ENCODE measurements at regions not wholly inside any gene's neighbourhood (a gene's known extent, or its start where the extent isn't known, plus 50 kb on each side); places are given as distances from the start of the nearest gene placed in this dataset.
"Not testable (repeated sequence)": the region's sequence is repeated elsewhere in the genome, so short reads cannot be mapped to it uniquely, and the experiment has no call there.

DNA sequence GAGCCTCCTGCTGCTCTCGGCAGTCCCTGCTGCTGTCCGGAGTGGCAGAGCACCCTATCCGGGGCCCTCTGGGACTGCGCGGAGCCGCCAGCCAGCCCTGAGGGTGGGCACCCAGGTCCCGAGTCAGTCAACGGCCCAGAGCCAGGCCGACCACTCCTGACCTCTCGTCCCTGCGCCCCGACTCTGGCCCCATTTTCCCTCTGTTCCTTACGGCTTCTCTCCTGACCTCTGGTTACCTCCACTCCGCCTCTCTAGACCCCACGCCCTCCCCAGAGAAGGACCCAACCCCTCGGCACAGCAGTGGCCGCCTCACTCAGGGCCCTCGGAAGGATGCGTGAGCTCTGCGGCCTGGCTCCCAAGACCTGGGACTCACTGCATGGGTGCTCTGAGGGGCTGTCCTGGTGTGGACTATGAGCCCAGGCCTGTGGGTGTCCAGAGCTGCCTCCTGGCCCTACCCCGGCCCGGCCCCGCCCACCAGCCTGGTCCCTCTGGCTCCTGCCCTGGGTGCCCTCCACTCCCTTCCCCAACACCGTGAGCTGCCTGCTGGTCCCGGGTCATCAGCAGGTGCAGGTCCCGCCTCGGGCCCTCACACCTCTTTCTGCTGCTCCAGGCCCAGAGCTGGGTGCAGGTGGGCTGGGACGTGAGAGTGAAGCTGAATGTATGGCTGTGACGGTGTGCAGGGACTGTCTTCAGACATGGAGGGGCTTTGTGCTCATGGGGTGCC, 71.8 kb downstream of the TMEM121 start:
- H3K4me3 ChIP-seq; H3K36me3 ChIP-seq; intact Hi-C loops (cut with DNase I); H3K27me3 ChIP-seq; H3K9me3 ChIP-seq; H3K27ac ChIP-seq; H3K4me1 ChIP-seq: not testable (repeated sequence)
- peak in 1 of 4 donors; percentile 8 for ATAC-seq
- peak in 1 of 5 donors; percentile 46 for DNase-seq
- WGBS, 4 donors, result 91 to 96% (median 91%) methylated on average over 17 to 28 of the region's 29 CpGs

GRCh38 chr14:105598925-105599586, 72.7 kb downstream of the TMEM121 start:
- H3K27ac ChIP-seq; H3K4me1 ChIP-seq; H3K27me3 ChIP-seq; H3K9me3 ChIP-seq; ATAC-seq; H3K36me3 ChIP-seq; intact Hi-C loops (cut with DNase I); H3K4me3 ChIP-seq: not testable (repeated sequence)
- peak in 1 of 5 donors; percentile 60 for DNase-seq
- WGBS, 4 donors, result 81 to 87% (median 82%) methylated on average over 17 to 24 of the region's 26 CpGs

DNA sequence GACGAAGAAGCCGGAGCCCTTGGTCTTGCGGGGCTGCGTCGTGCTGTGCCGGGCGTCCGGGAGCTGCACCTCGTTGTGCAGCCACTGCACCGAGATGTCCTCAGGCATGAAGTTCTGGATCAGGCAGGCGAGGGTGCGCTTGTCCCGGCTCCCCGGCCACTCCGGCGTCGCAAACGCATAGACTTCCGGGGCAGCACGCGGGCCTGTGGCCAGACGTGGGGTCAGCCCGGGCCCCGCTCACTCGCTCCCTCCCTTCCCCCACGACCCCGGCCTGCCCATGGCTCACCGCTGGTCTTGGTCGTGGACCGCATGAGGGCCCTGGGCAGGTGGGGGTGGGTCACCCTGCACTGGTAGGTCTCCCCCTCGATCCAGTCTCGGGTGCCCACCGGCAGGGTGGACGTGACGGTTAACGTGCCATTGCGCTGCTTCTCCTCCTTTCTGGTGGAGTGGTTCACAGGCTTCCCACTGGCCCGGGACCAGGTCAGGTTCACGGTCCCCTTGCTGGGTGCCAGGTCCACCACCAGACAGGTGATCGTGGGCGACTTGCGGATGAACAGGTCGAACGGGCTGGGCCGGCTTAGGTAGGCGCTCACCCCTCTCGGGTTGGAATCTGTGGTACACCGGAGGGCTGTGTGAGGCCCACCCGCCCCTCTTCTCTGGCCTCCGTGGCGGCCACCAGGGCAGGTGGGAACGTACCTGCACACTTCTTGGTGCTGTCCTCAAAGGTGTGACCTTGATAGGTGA, 74.0 kb downstream of the TMEM121 start:
- intact Hi-C loops (cut with DNase I); H3K36me3 ChIP-seq; H3K4me3 ChIP-seq; H3K27ac ChIP-seq; H3K9me3 ChIP-seq; H3K4me1 ChIP-seq; ATAC-seq; H3K27me3 ChIP-seq: not testable (repeated sequence)
- WGBS, 4 donors, result 89 to 94% (median 90%) methylated on average over 19 to 52 of the region's 52 CpGs
- peak in 1 of 5 donors; percentile 47 for DNase-seq

- Histone ChIP-seq H3K27ac (no peak overlapping the region), H3K4me3 (no peak overlapping the region), H3K27me3 (peaks cover 0 to 9% (median 0%) of the 10 kb centered on the region in 9 donors), H3K9me3 (no peaks in the 10 kb centered on the region), H3K36me3 (no peaks in the 10 kb centered on the region), H3K4me1 (no peaks in the 10 kb centered on the region)
- intact Hi-C loops (cut with DNase I), result no loop called here
- DNase-seq (no peak), ATAC-seq (no peak)
- no peak for TF ChIP-seq CTCF (IDR thresholded peaks at IDR 0.05)
- TF ChIP-seq POLR2A (IDR thresholded peaks at IDR 0.05), result no peak
- 84 to 86% (median 85%) methylated on average over 15 to 19 of the region's 19 CpGs for WGBS, 4 donors
Observed at GRCh38 chr14:105600939-105601359, 74.6 kb downstream of the TMEM121 start.

DNA sequence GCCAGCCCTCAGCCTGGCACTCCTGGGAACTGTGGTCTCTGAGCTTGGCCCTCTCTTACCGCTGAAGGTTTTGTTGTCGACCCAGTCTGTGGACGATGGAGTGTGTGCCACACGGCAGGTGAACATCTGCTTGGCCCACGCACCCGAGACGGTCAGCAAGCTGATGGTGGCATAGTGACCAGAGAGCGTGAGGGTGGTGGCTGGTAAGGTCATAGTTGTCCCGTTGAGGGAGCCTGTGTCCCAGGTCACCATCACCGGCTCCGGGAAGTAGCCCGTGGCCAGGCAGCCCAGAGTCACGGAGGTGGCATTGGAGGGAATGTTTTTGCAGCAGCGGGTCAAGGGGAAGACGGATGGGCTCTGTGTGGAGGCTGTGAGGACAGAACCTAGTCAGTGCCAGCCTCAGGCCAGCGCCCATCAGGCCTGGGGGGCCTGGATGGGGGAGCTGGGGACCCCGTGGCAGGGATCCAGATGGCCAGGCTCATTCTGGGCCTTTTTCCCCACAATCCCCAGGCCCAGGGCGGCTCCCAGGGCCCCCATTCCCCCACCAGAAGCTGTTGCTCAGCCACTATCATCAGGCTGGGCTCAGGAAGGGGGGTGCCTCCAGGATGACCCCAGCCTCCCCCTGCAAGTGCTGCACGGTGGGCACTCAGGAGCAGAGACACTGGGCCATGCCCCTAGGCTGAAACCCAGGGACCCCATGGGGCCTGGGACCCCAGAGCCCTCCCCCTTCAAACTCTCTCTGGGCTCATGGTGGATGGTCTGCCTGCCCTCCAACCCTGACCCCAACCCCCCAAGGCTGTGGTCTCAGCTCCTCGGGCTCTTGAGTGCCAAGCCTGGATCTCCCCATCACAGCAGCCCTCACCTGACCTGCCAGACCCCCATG, 75.2 kb downstream of the TMEM121 start:
- WGBS, 4 donors, result 79 to 84% (median 82%) methylated on average over 19 to 20 of the region's 20 CpGs
- H3K36me3 ChIP-seq, result no peaks in the 10 kb centered on the region
- H3K9me3 ChIP-seq, result no peaks in the 10 kb centered on the region
- ATAC-seq (no peak), DNase-seq (peak in 1 of 5 donors; percentile 39)
- no peak overlapping the region for H3K4me3 ChIP-seq
- H3K27me3 ChIP-seq, result peaks cover 0 to 14% (median 0%) of the 10 kb centered on the region in 9 donors
- no peak for TF ChIP-seq POLR2A (IDR thresholded peaks at IDR 0.05)
- no peak for TF ChIP-seq CTCF (IDR thresholded peaks at IDR 0.05)
- intact Hi-C loops (cut with DNase I), result no loop called here
- no peak overlapping the region for H3K27ac ChIP-seq
- no peaks in the 10 kb centered on the region for H3K4me1 ChIP-seq

All from heart left ventricle (tissue), 16 donors.